ENCODE measurements at regions not wholly inside any gene's neighbourhood (a gene's known extent, or its start where the extent isn't known, plus 50 kb on each side); places are given as distances from the start of the nearest gene placed in this dataset.
"Not testable (repeated sequence)": the region's sequence is repeated elsewhere in the genome, so short reads cannot be mapped to it uniquely, and the experiment has no call there.

GRCh38 chr2:223180463-223180862, 128.5 kb downstream of the KCNE4 start:
- DNase-seq (ENCODE audit: low read depth in 2 of 2) = no peak

GRCh38 chr2:223181561-223181960, 129.6 kb downstream of the KCNE4 start:
- no peak for DNase-seq (ENCODE audit: low read depth in 2 of 2)

GRCh38 chr2:223182356-223182755, 130.4 kb downstream of the KCNE4 start:
- no peak for DNase-seq (ENCODE audit: low read depth in 2 of 2)

GRCh38 chr2:223185638-223186037, 133.6 kb downstream of the KCNE4 start:
- DNase-seq (ENCODE audit: low read depth in 2 of 2) = no peak

GRCh38 chr2:223187256-223187655, 135.3 kb downstream of the KCNE4 start:
- no peak for DNase-seq (ENCODE audit: low read depth in 2 of 2)

- DNase-seq (ENCODE audit: low read depth in 2 of 2) = not testable (repeated sequence)
These were observed 138.7 kb downstream of the KCNE4 start for GRCh38 chr2:223190561-223191206.

GRCh38 chr2:223196331-223196730, 144.3 kb downstream of the KCNE4 start:
- DNase-seq (ENCODE audit: low read depth in 2 of 2) = no peak

GRCh38 chr2:223197046-223197445, 145.1 kb downstream of the KCNE4 start:
- DNase-seq (ENCODE audit: low read depth in 2 of 2) = no peak

GRCh38 chr2:223199531-223200515, 147.8 kb downstream of the KCNE4 start:
- no peak for DNase-seq (ENCODE audit: low read depth in 2 of 2)

- DNase-seq (ENCODE audit: low read depth in 2 of 2) = no peak
These were observed 152.3 kb downstream of the KCNE4 start for GRCh38 chr2:223203971-223204929.

- no peak for DNase-seq (ENCODE audit: low read depth in 2 of 2)
These were observed 158.5 kb downstream of the KCNE4 start for GRCh38 chr2:223210489-223210888.

- DNase-seq (ENCODE audit: low read depth in 2 of 2) = no peak
These were observed 162.6 kb downstream of the KCNE4 start for GRCh38 chr2:223214394-223215253.

- DNase-seq (ENCODE audit: low read depth in 2 of 2) = no peak
These were observed 163.2 kb downstream of the KCNE4 start for GRCh38 chr2:223215254-223215516.

GRCh38 chr2:223217373-223217772, 165.4 kb downstream of the KCNE4 start:
- no peak for DNase-seq (ENCODE audit: low read depth in 2 of 2)

- no peak for DNase-seq (ENCODE audit: low read depth in 2 of 2)
These were observed 166.7 kb downstream of the KCNE4 start for GRCh38 chr2:223218587-223219178.

GRCh38 chr2:223219872-223220657, 168.1 kb downstream of the KCNE4 start:
- no peak for DNase-seq (ENCODE audit: low read depth in 2 of 2)

- no peak for DNase-seq (ENCODE audit: low read depth in 2 of 2)
These were observed 168.6 kb downstream of the KCNE4 start for GRCh38 chr2:223220658-223220925.

- no peak for DNase-seq (ENCODE audit: low read depth in 2 of 2)
These were observed 169.3 kb downstream of the KCNE4 start for GRCh38 chr2:223221139-223221835.

- DNase-seq (ENCODE audit: low read depth in 2 of 2) = no peak
These were observed 170.4 kb downstream of the KCNE4 start for GRCh38 chr2:223222397-223222796.
